MCF 10A (cell line): ENCODE measurements at regions not wholly inside any gene's neighbourhood (a gene's known extent, or its start where the extent isn't known, plus 50 kb on each side); places are given as distances from the start of the nearest gene placed in this dataset.

Source experiments
- BruUV-seq: library from RNA; stranded (reverse); fragments of 400-500 nt; replicated peaks from 2 replicates; lab custom pipeline; 2021; lab: Mats Ljungman, UMichigan
- CTCF ChIA-PET: fragments of 300-600 bp; sonication (Branson Sonifier 250); formaldehyde crosslinking; extraction: SDS; loops from one replicate; lab custom pipeline; 2021; ENCODE audit warnings: antibody characterized with exemption, inconsistent platforms; lab: Yijun Ruan, JAX
- POLR2A ChIA-PET: fragments of 300-600, 350-650 bp; sonication (Branson Sonifier 250); formaldehyde crosslinking; extraction: SDS; loops from one replicate; lab custom pipeline; 2020; ENCODE audit warnings: antibody characterized with exemption, inconsistent platforms; lab: Yijun Ruan, JAX
- DNase-seq: peaks from one replicate; pipeline ENCODE4 v3.0.0-alpha.2; 2018; ENCODE audit not compliant: unreplicated experiment
- H3K27ac Mint-ChIP-seq: one replicate; pipeline ENCODE4 v1.8.0; 2022; ENCODE audit warnings: mild to moderate bottlenecking, low read depth, mixed read lengths; ENCODE audit not compliant: unreplicated experiment
- H3K27me3 Mint-ChIP-seq: one replicate; pipeline ENCODE4 v1.8.0; 2022; ENCODE audit warnings: mixed read lengths; ENCODE audit not compliant: insufficient read depth, unreplicated experiment
- H3K36me3 Mint-ChIP-seq: one replicate; pipeline ENCODE4 v1.8.0; 2022; ENCODE audit warnings: mild to moderate bottlenecking, moderate library complexity, mixed read lengths; ENCODE audit not compliant: insufficient read depth, unreplicated experiment
- H3K4me1 Mint-ChIP-seq: one replicate; pipeline ENCODE4 v1.8.0; 2022; ENCODE audit warnings: mixed read lengths; ENCODE audit not compliant: insufficient read depth, unreplicated experiment
- H3K4me3 Mint-ChIP-seq: one replicate; pipeline ENCODE4 v1.8.0; 2022; ENCODE audit warnings: mild to moderate bottlenecking, moderate library complexity, mixed read lengths; ENCODE audit not compliant: unreplicated experiment
- H3K9me3 Mint-ChIP-seq: one replicate; pipeline ENCODE4 v1.8.0; 2022; ENCODE audit warnings: mixed read lengths; ENCODE audit not compliant: unreplicated experiment
- intact Hi-C: fragments of 100-400 bp; cut with micrococcal nuclease; formaldehyde crosslinking; loops from 2 replicates; pipeline ENCODE4 v1.14.1; 2022
- TF ChIP-seq, protein P1 (sequence below): fragments of 200-600 bp; IDR thresholded peaks from one replicate; pipeline ENCODE4 v1.8.0; 2022; ENCODE audit warnings: antibody characterized with exemption, mild to moderate bottlenecking; ENCODE audit not compliant: unreplicated experiment

DNA sequence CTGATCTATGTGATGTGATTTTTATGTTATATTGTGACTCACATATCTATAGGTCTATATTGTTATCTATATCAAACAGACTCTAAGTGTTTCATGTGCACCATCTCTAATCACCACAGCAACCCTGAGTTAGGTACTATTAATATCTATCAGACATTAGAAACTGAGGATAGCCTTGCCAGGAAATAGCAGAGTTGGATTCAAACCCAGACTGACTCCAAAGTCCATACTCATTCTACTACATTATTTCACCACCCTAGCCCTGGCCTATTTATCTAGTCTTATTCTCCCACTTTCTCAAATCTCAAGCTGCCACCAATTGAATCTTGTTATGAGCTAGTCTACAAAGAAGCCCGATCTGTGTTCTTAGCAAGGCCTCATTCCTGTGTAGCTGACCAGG is 65.4 kb upstream of the GNAO1 start:
- H3K4me3 Mint-ChIP-seq, result no peak overlapping the region
- H3K9me3 Mint-ChIP-seq, result no peaks in the 10 kb centered on the region
- no peaks in the 10 kb centered on the region for H3K4me1 Mint-ChIP-seq
- H3K36me3 Mint-ChIP-seq, result no peaks in the 10 kb centered on the region
- H3K27me3 Mint-ChIP-seq, result peaks cover 93% of the 10 kb centered on the region
- TF ChIP-seq, protein P1, sequence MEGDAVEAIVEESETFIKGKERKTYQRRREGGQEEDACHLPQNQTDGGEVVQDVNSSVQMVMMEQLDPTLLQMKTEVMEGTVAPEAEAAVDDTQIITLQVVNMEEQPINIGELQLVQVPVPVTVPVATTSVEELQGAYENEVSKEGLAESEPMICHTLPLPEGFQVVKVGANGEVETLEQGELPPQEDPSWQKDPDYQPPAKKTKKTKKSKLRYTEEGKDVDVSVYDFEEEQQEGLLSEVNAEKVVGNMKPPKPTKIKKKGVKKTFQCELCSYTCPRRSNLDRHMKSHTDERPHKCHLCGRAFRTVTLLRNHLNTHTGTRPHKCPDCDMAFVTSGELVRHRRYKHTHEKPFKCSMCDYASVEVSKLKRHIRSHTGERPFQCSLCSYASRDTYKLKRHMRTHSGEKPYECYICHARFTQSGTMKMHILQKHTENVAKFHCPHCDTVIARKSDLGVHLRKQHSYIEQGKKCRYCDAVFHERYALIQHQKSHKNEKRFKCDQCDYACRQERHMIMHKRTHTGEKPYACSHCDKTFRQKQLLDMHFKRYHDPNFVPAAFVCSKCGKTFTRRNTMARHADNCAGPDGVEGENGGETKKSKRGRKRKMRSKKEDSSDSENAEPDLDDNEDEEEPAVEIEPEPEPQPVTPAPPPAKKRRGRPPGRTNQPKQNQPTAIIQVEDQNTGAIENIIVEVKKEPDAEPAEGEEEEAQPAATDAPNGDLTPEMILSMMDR, result no peak
- intact Hi-C loops, result no loop called here
- CTCF ChIA-PET, result interaction anchor here (0.7 kb wide), 1 partner anchor 9 kb away, joined by 5 read pairs; no protein-coding TSS in a partner anchor
- H3K27ac Mint-ChIP-seq, result no peak overlapping the region
- BruUV-seq, result no TSS peak
- POLR2A ChIA-PET, result no interaction called here
- no peak for DNase-seq

DNA sequence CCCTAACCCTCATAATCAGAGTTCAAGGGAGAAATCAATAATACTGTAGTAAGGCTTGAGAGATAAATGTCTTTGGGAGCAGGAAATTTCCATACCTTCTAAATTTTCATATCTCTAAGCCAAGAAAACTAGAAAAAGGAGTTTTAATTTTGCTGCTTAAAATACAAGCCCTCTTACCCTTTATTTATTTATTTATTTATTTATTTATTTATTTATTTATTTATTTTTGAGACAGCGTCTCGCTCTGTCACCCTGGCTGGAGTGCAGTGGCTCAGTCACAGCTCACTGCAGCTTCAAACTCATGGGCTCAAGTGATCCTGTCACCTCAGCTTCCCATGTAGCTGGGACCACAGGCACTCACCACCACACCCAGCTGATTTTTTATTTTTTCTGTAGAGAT is 69.0 kb upstream of the GNAO1 start:
- Mint-ChIP-seq H3K9me3 (no peaks in the 10 kb centered on the region), H3K4me1 (no peaks in the 10 kb centered on the region), H3K27ac (no peak overlapping the region), H3K27me3 (peaks cover 77% of the 10 kb centered on the region), H3K4me3 (no peak overlapping the region), H3K36me3 (no peaks in the 10 kb centered on the region)
- CTCF ChIA-PET, result no interaction called here
- no TSS peak for BruUV-seq
- no peak for DNase-seq
- TF ChIP-seq, protein P1, result no peak
- POLR2A ChIA-PET, result no interaction called here
- intact Hi-C loops, result no loop called here

- intact Hi-C loops, result no loop called here
- no peak for DNase-seq
- TF ChIP-seq, protein P1, result no peak
- H3K4me1 Mint-ChIP-seq, result no peaks in the 10 kb centered on the region
- CTCF ChIA-PET, result interaction anchor here (0.9 kb wide), 1 partner anchor 23 kb away, joined by 3 read pairs; no protein-coding TSS in a partner anchor
- H3K4me3 Mint-ChIP-seq, result no peak overlapping the region
- POLR2A ChIA-PET, result no interaction called here
- H3K27me3 Mint-ChIP-seq, result peaks cover 77% of the 10 kb centered on the region
- no peaks in the 10 kb centered on the region for H3K36me3 Mint-ChIP-seq
- H3K27ac Mint-ChIP-seq, result no peak overlapping the region
- no TSS peak for BruUV-seq
- no peaks in the 10 kb centered on the region for H3K9me3 Mint-ChIP-seq
These were observed 70.2 kb upstream of the GNAO1 start for GRCh38 chr16:56121156-56121500.

DNA sequence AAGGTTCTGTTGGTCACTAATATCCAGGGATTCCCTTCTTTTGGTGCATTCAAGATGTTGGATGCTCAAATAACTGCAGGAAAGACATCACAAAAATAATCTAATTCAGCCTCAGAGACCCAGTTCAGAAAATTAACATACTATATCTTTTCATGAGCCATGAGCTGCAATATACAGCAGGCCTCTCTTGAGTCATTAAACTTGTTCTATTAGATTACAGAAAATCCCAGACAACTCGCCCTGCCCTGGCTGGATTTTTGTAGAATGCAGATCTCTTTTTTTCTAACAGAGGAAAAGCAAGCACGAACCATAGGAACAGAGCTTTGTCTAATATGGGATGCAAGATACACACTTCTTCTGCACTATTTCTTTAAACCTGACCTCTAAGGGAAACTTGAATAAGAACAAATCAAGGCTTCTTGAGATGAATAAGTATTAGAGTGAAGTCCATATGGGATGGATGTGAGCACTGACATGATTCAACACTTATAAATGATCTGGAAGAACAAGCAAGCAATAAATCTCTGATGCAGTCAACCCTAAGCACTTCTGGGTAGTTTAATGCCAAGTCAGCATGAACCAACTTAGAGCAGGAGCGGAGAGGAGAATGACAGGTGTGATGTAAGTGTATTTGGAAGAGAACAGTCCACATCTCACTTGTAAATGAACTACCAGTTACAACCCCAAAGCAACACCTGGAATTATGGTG is 70.7 kb upstream of the GNAO1 start:
- no peaks in the 10 kb centered on the region for H3K4me1 Mint-ChIP-seq
- H3K27me3 Mint-ChIP-seq, result peaks cover 77% of the 10 kb centered on the region
- H3K9me3 Mint-ChIP-seq, result no peaks in the 10 kb centered on the region
- no peak for DNase-seq
- no peaks in the 10 kb centered on the region for H3K36me3 Mint-ChIP-seq
- intact Hi-C loops, result no loop called here
- BruUV-seq, result no TSS peak
- TF ChIP-seq, protein P1, result no peak
- CTCF ChIA-PET, result interaction anchor here (0.6 to 0.9 kb wide), 2 partner anchors 24 to 143 kb away, joined by 3 read pairs; no protein-coding TSS in a partner anchor
- H3K4me3 Mint-ChIP-seq, result no peak overlapping the region
- H3K27ac Mint-ChIP-seq, result no peak overlapping the region
- POLR2A ChIA-PET, result no interaction called here
